Liver (tissue), 7 donors: ENCODE measurements at regions not wholly inside any gene's neighbourhood (a gene's known extent, or its start where the extent isn't known, plus 50 kb on each side); places are given as distances from the start of the nearest gene placed in this dataset.
"Not testable (repeated sequence)": the region's sequence is repeated elsewhere in the genome, so short reads cannot be mapped to it uniquely, and the experiment has no call there.

Experiments
- DNase-seq: peaks from one replicate; pipeline ENCODE4 v3.0.0-alpha.2; 2017; ENCODE audit warnings: low spot score
- H3K27ac ChIP-seq, 2 donors: one replicate each; pipeline ENCODE4 v1.7.0; 2013; ENCODE audit warnings: inconsistent platforms in 2 of 2, low read length in 2 of 2, control low read depth in 1 of 2, low read depth in 1 of 2, mild to moderate bottlenecking in 1 of 2
- H3K27me3 ChIP-seq, 4 donors: one replicate each; pipeline versions ENCODE4 v1.6.1 to v1.7.0; 2013; ENCODE audit warnings: low read length in 3 of 4, inconsistent platforms in 1 of 4, mild to moderate bottlenecking in 1 of 4, moderate library complexity in 1 of 4; ENCODE audit not compliant: control insufficient read depth in 4 of 4, insufficient read depth in 4 of 4
- H3K36me3 ChIP-seq, 4 donors: one replicate each; pipeline versions ENCODE4 v1.6.1 to v1.7.0; 2013; ENCODE audit warnings: low read length in 3 of 4, mild to moderate bottlenecking in 3 of 4, low read depth in 1 of 4, moderate library complexity in 1 of 4; ENCODE audit not compliant: control insufficient read depth in 4 of 4, insufficient read depth in 3 of 4
- H3K4me1 ChIP-seq, 4 donors: one replicate each; pipeline versions ENCODE4 v1.6.1 to v1.7.0; 2013; ENCODE audit warnings: low read length in 3 of 4, mild to moderate bottlenecking in 3 of 4, moderate library complexity in 1 of 4; ENCODE audit not compliant: control insufficient read depth in 4 of 4, insufficient read depth in 4 of 4
- H3K4me3 ChIP-seq, 3 donors: one replicate each; pipeline versions ENCODE4 v1.6.1 to v1.7.0; 2013; ENCODE audit warnings: low read length in 3 of 3, control low read depth in 1 of 3, low read depth in 1 of 3, mild to moderate bottlenecking in 1 of 3
- H3K9ac ChIP-seq, 2 donors: one replicate each; pipeline ENCODE4 v1.7.0; 2013; ENCODE audit warnings: low read length in 2 of 2, mild to moderate bottlenecking in 2 of 2, moderate library complexity in 2 of 2, control low read depth in 1 of 2, low read depth in 1 of 2
- H3K9me3 ChIP-seq, 4 donors: one replicate each; pipeline versions ENCODE4 v1.6.1 to v1.7.0; 2013; ENCODE audit warnings: low read length in 3 of 4; ENCODE audit not compliant: control insufficient read depth in 4 of 4
- EGR1 ChIP-seq, 2 donors: IDR thresholded peaks; 2 replicates each; pipeline ENCODE4 v1.6.1; 2016 to 2018; ENCODE audit warnings: antibody characterized with exemption in 2 of 2, low read depth in 2 of 2
- FOXA2 ChIP-seq: IDR thresholded peaks from 2 replicates; pipeline ENCODE4 v1.6.1; 2016; ENCODE audit warnings: antibody characterized with exemption
- HNF4A ChIP-seq, 2 donors: conservative IDR thresholded peaks; 2 replicates each; pipeline ENCODE4 v1.6.1; 2016; ENCODE audit warnings: antibody characterized with exemption in 2 of 2, mild to moderate bottlenecking in 2 of 2
- JUND ChIP-seq, 2 donors: IDR thresholded peaks; 2 replicates each; pipeline ENCODE4 v1.6.1; 2016; ENCODE audit warnings: antibody characterized with exemption in 2 of 2
- NR2F2 ChIP-seq: IDR thresholded peaks from 2 replicates; pipeline ENCODE4 v1.6.1; 2016; ENCODE audit warnings: antibody characterized with exemption
- RAD21 ChIP-seq, 2 donors: IDR thresholded peaks; 2 replicates each; pipeline ENCODE4 v1.6.1; 2016; ENCODE audit warnings: antibody characterized with exemption in 2 of 2, mild to moderate bottlenecking in 2 of 2
- REST ChIP-seq: IDR thresholded peaks from 2 replicates; pipeline ENCODE4 v1.6.1; 2016; ENCODE audit warnings: antibody characterized with exemption, mild to moderate bottlenecking
- RXRA ChIP-seq, 2 donors: IDR thresholded peaks; 2 replicates each; pipeline ENCODE4 v1.6.1; 2017 to 2018; ENCODE audit warnings: antibody characterized with exemption in 2 of 2, mild to moderate bottlenecking in 1 of 2
- SP1 ChIP-seq: IDR thresholded peaks from 2 replicates; pipeline ENCODE4 v1.6.1; 2018; ENCODE audit warnings: antibody characterized with exemption, mild to moderate bottlenecking
- TAF1 ChIP-seq: conservative IDR thresholded peaks from 2 replicates; pipeline ENCODE4 v1.6.1; 2016; ENCODE audit warnings: antibody characterized with exemption, mild to moderate bottlenecking
- YY1 ChIP-seq: IDR thresholded peaks from 2 replicates; pipeline ENCODE4 v1.6.1; 2016; ENCODE audit warnings: antibody characterized with exemption, mild to moderate bottlenecking
- WGBS: extraction: QIAGEN DNeasy Blood & Tissue Kit; methylation state at CpG from one replicate; pipeline ENCODE4 v1.1.7; 2013; 5-methylcytosine and 5-hydroxymethylcytosine counted together
- donor health status: healthy.
- donor health status: healthy.
- donor health status: healthy.
- donor health status: healthy.

DNA sequence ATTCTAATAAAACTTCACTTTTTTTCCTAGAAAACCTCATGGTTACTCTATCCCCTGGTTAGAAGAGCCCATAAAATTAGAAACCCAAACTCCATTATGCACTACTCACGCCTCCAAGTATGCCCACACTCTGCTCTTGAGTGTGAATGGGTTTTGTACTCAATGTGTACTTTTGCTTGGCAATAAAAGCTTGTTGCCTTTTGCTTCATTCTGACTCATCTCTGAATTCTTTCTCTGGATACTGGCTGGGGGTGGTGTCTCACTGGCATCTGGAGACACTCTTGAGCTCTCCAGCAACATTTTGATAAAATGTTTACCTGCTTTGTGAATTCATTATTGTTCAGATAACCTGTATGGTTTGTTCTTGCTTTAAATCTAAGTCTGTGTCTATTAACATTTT, 963.3 kb downstream of the TRAM1L1 start:
- H3K4me1 ChIP-seq = no peaks in the 10 kb centered on the region
- 53% methylated on average over 1 of the region's 1 CpG for WGBS

DNA sequence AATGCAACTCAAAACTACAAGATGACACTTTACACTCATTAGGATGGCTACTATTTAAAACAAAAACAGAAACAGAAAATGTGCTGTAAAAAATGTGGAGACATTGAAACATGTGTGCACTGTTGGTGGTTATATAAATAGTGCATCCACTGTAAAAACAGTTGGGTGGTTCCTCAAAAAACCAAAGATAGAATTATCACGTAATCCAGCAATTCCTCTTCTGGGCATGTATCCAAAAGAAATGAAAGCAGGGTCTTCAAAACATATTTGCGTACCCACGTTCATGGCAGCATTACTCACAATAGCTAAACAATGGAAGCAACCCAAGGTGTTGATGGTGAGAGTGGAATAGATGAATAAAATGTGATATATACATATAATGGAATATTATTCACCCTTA, 967.2 kb downstream of the TRAM1L1 start:
- no peak for DNase-seq
- 83% methylated on average over 3 of the region's 3 CpGs for WGBS
- no peak overlapping the region for H3K4me3 ChIP-seq
- H3K27ac ChIP-seq = no peak overlapping the region
- no peaks in the 10 kb centered on the region for H3K27me3 ChIP-seq
- no peak overlapping the region for H3K9ac ChIP-seq
- no peaks in the 10 kb centered on the region for H3K36me3 ChIP-seq
- H3K4me1 ChIP-seq = no peaks in the 10 kb centered on the region
- H3K9me3 ChIP-seq = no peaks in the 10 kb centered on the region
- TF ChIP-seq REST = no peak
- TF ChIP-seq RXRA (IDR thresholded peaks at IDR 0.05) = no peak
- no peak for TF ChIP-seq RAD21 (IDR thresholded peaks at IDR 0.05)
- no peak for TF ChIP-seq TAF1

More for the DNA sequence above, 963.3 kb downstream of the TRAM1L1 start:
- Histone ChIP-seq H3K9me3 (no peaks in the 10 kb centered on the region), H3K36me3 (no peaks in the 10 kb centered on the region), H3K27ac (no peak overlapping the region), H3K4me3 (no peak overlapping the region), H3K9ac (no peak overlapping the region), H3K27me3 (no peaks in the 10 kb centered on the region)
- TF ChIP-seq RAD21 (IDR thresholded peaks at IDR 0.05) (no peak), HNF4A (conservative IDR thresholded peaks at IDR 0.05) (no peak), JUND (IDR thresholded peaks at IDR 0.05) (no peak)
- DNase-seq = no peak

DNA sequence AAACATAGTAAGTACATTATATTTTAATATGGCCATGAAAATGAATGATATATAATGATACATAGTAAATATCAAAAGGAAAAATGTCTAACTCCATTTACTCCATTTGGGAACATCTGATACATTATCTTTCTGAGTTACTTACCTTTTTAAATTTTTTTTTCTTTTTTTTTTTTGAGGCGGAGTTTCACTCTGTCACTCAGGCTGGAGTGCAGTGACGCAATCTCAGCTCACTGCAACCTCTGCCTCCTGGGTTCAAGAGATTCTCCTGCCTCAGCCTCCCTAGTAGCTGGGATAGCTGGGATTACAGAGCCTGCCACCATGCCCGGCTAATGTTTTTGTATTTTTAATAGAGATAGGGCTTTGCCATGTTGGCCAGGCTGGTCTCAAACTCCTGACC, 972.5 kb downstream of the TRAM1L1 start:
- not testable (repeated sequence) for H3K27me3 ChIP-seq
- 91% methylated on average over 3 of the region's 3 CpGs for WGBS

DNA sequence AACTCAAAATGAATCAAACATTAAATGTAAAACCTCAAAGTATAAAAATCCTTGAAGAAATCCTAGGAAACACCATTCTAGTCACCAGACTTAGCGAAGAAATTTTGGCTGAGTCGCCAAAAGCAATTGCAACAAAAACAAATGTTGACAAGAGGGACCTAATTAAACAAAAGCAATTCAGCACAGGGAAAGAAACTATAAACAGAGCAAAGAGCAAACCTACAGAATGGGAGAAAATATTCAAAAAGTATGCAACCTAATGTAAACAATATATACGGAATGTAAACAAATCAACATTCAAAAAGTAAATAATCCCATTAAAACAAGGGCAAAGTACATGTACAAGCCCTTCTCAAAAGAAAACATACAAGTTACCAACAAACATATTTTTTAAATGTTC, 974.7 kb downstream of the TRAM1L1 start:
- H3K9me3 ChIP-seq = peaks cover 0 to 3% (median 0%) of the 10 kb centered on the region in 4 donors
- no peak overlapping the region for H3K4me3 ChIP-seq
- no peak overlapping the region for H3K9ac ChIP-seq
- no peak overlapping the region for H3K27ac ChIP-seq
- H3K36me3 ChIP-seq = no peaks in the 10 kb centered on the region
- DNase-seq = no peak
- no peak for TF ChIP-seq HNF4A (conservative IDR thresholded peaks at IDR 0.05)
- no peak for TF ChIP-seq RXRA (IDR thresholded peaks at IDR 0.05)
- no peak for TF ChIP-seq YY1
- TF ChIP-seq FOXA2 = no peak
- TF ChIP-seq REST = no peak
- TF ChIP-seq NR2F2 = no peak
- TF ChIP-seq JUND (IDR thresholded peaks at IDR 0.05) = no peak
- TF ChIP-seq EGR1 (IDR thresholded peaks at IDR 0.05; ENCODE audit: low read depth in 2 of 2) = no peak
- no peak for TF ChIP-seq RAD21 (IDR thresholded peaks at IDR 0.05)
- TF ChIP-seq SP1 = no peak
- no peaks in the 10 kb centered on the region for H3K4me1 ChIP-seq
- H3K27me3 ChIP-seq = no peaks in the 10 kb centered on the region
- 41% methylated on average over 3 of the region's 3 CpGs for WGBS

More for the DNA sequence above, 972.5 kb downstream of the TRAM1L1 start:
- not testable (repeated sequence) for H3K4me1 ChIP-seq, H3K27ac ChIP-seq, H3K4me3 ChIP-seq, DNase-seq, H3K9ac ChIP-seq, H3K36me3 ChIP-seq, H3K9me3 ChIP-seq
